T-cell (primary cell): ENCODE measurements at regions not wholly inside any gene's neighbourhood (a gene's known extent, or its start where the extent isn't known, plus 50 kb on each side); places are given as distances from the start of the nearest gene placed in this dataset.

Experiments
- ATAC-seq, 4 experiments: fragments of 200-7000 bp in 3 of 4; fragments of 150-1000 bp in 1 of 4; cut with Tn5 transposase; replicated peaks in 1 of 4; 1 replicate in 3 of 4; 2 replicates in 1 of 4; pipeline ENCODE4 v1.10.0; 2021; ENCODE audit warnings: moderate library complexity in 3 of 4, mild to moderate bottlenecking in 2 of 4, moderate number of reproducible peaks in 1 of 4
- CTCF ChIA-PET, 2 donors: fragments of 300-600 bp; sonication (Branson Sonifier 250); formaldehyde crosslinking; loops; one replicate each; lab custom pipeline; 2022; ENCODE audit warnings: antibody characterized with exemption in 2 of 2; lab: Charles Lee
- POLR2A ChIA-PET, 2 donors: fragments of 300-600 bp; sonication (Branson Sonifier 250); formaldehyde crosslinking; loops; one replicate each; lab custom pipeline; 2022; ENCODE audit warnings: antibody characterized with exemption in 2 of 2; lab: Charles Lee
- DNase-seq, 35 experiments: peaks; one replicate each; pipeline versions ENCODE4 v3.0.0 to v3.0.0-alpha.2; 2013 to 2023
- H3K27ac ChIP-seq: one replicate; pipeline ENCODE4 v1.5.1; 2013; ENCODE audit warnings: low read length
- H3K27me3 ChIP-seq, 2 experiments: replicated peaks in 1 of 2; 1 replicate in 1 of 2; 2 replicates in 1 of 2; pipeline versions ENCODE4 v1.6.1 to v1.7.0; 2013; ENCODE audit warnings: low read length in 1 of 2, mixed read lengths in 1 of 2; ENCODE audit not compliant: control insufficient read depth in 2 of 2, insufficient read depth in 2 of 2; ENCODE audit errors: extremely low read depth in 1 of 2
- H3K36me3 ChIP-seq, 2 donors: 1 replicate in 1 of 2; 2 replicates in 1 of 2; pipeline versions ENCODE4 v1.6.1 to v1.7.0; 2013; ENCODE audit warnings: low read length in 1 of 2; ENCODE audit not compliant: control insufficient read depth in 2 of 2, insufficient read depth in 1 of 2; ENCODE audit errors: extremely low read depth in 1 of 2
- H3K4me1 ChIP-seq, 2 experiments: 1 replicate in 1 of 2; 2 replicates in 1 of 2; pipeline versions ENCODE4 v1.6.1 to v1.7.0; 2013; ENCODE audit warnings: low read length in 2 of 2, mixed read lengths in 1 of 2; ENCODE audit not compliant: insufficient read depth in 2 of 2, control insufficient read depth in 1 of 2; ENCODE audit errors: extremely low read depth in 1 of 2
- H3K4me3 ChIP-seq, 2 donors: 1 replicate in 1 of 2; 2 replicates in 1 of 2; pipeline versions ENCODE4 v1.5.1 to v1.7.0; 2013; ENCODE audit warnings: mild to moderate bottlenecking in 2 of 2, low read length in 1 of 2, moderate library complexity in 1 of 2; ENCODE audit not compliant: control insufficient read depth in 1 of 2; ENCODE audit errors: extremely low read depth in 1 of 2
- H3K9me3 ChIP-seq: 2 replicates; pipeline ENCODE4 v1.7.0; 2013
- H3K27ac Mint-ChIP-seq, 2 donors: one replicate each; pipeline ENCODE4 v1.8.0; 2020 to 2021; ENCODE audit warnings: mild to moderate bottlenecking in 2 of 2, mixed read lengths in 2 of 2
- H3K27me3 Mint-ChIP-seq, 2 donors: one replicate each; pipeline ENCODE4 v1.8.0; 2021 to 2022; ENCODE audit warnings: mixed read lengths in 2 of 2
- H3K36me3 Mint-ChIP-seq: one replicate; pipeline ENCODE4 v1.8.0; 2021; ENCODE audit warnings: mixed read lengths
- H3K4me1 Mint-ChIP-seq, 3 donors: one replicate each; pipeline ENCODE4 v1.8.0; 2020 to 2022; ENCODE audit warnings: mixed read lengths in 3 of 3, mild to moderate bottlenecking in 1 of 3
- H3K4me3 Mint-ChIP-seq, 3 donors: one replicate each; pipeline ENCODE4 v1.8.0; 2020 to 2022; ENCODE audit warnings: mild to moderate bottlenecking in 3 of 3, mixed read lengths in 3 of 3, moderate library complexity in 3 of 3
- H3K9me3 Mint-ChIP-seq, 3 donors: one replicate each; pipeline ENCODE4 v1.8.0; 2020 to 2022; ENCODE audit warnings: mixed read lengths in 3 of 3
- WGBS: methylation state at CpG from one replicate; pipeline ENCODE4 v1.1.5; 2013; ENCODE audit warnings: missing lambda C conversion rate; ENCODE audit not compliant: insufficient coverage; 5-methylcytosine and 5-hydroxymethylcytosine counted together

DNA sequence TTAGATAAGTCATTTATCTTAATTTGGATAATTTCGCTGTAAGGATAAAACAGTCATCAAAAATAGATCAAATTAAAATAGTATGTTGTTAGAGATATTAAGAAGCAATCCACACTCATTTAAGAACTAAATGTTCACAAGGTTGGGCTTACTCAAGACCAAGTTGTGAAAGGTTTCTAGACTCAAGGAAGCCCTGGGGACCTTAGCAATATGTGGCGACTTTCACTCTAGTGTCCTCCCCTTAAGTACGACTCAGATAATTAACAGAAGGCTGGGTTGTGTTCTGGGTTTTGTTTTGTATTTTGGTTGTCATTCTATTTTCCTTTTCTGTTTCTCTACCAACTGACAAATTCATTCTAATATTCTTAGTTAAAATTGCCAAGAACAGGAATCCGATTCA lies 1008.0 kb downstream of the PCDH9 start:
- H3K36me3 Mint-ChIP-seq: no peaks in the 10 kb centered on the region
- ATAC-seq (no peak), DNase-seq (no peak)
- ChIA-PET CTCF (no interaction called here), POLR2A (no interaction called here)
- no peaks in the 10 kb centered on the region for H3K27me3 ChIP-seq
- no peaks in the 10 kb centered on the region for H3K4me1 ChIP-seq
- no peak overlapping the region for H3K27ac ChIP-seq
- no CpG with 5 or more reads among the region's 4 CpGs for WGBS
- H3K9me3 ChIP-seq: no peaks in the 10 kb centered on the region
- H3K27me3 Mint-ChIP-seq: no peaks in the 10 kb centered on the region
- no peak overlapping the region for H3K4me3 ChIP-seq
- no peak overlapping the region for H3K4me3 Mint-ChIP-seq
- peaks cover 0 to 5% (median 0%) of the 10 kb centered on the region in 3 donors for H3K4me1 Mint-ChIP-seq
- no peaks in the 10 kb centered on the region for H3K36me3 ChIP-seq
- H3K27ac Mint-ChIP-seq: no peak overlapping the region
- peaks cover 0 to 10% (median 7%) of the 10 kb centered on the region in 3 donors for H3K9me3 Mint-ChIP-seq

DNA sequence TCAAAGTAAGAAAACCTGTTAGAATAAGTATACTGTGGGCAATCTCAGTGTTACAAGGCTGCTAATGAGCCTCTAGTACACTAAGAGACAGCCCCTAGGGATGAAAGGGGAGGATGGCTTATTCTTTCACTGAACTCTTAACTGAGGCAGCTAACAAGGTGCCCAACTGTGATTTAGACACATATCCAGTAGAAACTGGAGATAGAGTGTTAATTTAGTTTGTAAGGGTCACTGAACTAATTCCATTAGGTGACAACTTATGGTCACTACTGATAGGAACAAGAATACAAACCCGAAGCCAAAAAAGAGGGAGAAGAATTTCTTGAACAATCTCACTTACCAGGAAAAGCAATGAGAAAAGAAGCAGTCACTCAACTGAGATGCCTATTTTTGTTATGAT lies 1010.6 kb downstream of the PCDH9 start:
- H3K36me3 ChIP-seq: no peaks in the 10 kb centered on the region
- Mint-ChIP-seq H3K36me3 (no peaks in the 10 kb centered on the region), H3K4me1 (peaks cover 0 to 5% (median 0%) of the 10 kb centered on the region in 3 donors), H3K27me3 (no peaks in the 10 kb centered on the region), H3K27ac (no peak overlapping the region), H3K4me3 (no peak overlapping the region), H3K9me3 (peaks cover 0 to 11% (median 6%) of the 10 kb centered on the region in 3 donors)
- H3K27ac ChIP-seq: no peak overlapping the region
- no peaks in the 10 kb centered on the region for H3K27me3 ChIP-seq
- ChIA-PET CTCF (no interaction called here), POLR2A (no interaction called here)
- no peaks in the 10 kb centered on the region for H3K4me1 ChIP-seq
- no peaks in the 10 kb centered on the region for H3K9me3 ChIP-seq
- H3K4me3 ChIP-seq: no peak overlapping the region
- WGBS: no CpG with 5 or more reads among the region's 1 CpG
- DNase-seq (no peak), ATAC-seq (no peak)

DNA sequence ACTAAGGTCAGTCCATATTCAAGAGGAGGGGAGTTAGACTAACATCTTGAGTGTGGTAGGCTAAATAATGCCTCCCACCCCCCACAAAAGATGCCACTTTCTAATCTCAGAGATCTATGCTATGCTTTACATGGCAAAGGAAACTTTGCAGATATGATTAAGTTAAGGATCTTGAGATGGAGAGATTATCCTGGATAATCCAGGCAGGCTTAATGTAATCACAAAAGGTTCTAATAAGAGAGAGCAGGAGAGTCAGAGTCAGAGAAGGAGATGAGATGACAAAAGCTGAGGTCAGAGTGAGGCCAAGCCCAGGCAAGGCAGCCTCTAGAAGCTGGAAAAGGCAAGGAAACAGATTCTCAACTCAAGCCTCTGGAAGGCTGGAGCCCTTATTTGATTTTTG lies 1011.6 kb downstream of the PCDH9 start:
- Histone ChIP-seq H3K9me3 (no peaks in the 10 kb centered on the region), H3K4me3 (no peak overlapping the region), H3K4me1 (no peaks in the 10 kb centered on the region), H3K27me3 (no peaks in the 10 kb centered on the region), H3K36me3 (no peaks in the 10 kb centered on the region), H3K27ac (no peak overlapping the region)
- POLR2A ChIA-PET: no interaction called here
- DNase-seq (no peak), ATAC-seq (no peak)
- Mint-ChIP-seq H3K27ac (no peak overlapping the region), H3K4me1 (peaks cover 0 to 5% (median 0%) of the 10 kb centered on the region in 3 donors), H3K9me3 (peaks cover 1 to 11% (median 6%) of the 10 kb centered on the region in 3 donors), H3K4me3 (no peak overlapping the region), H3K36me3 (no peaks in the 10 kb centered on the region), H3K27me3 (no peaks in the 10 kb centered on the region)
- CTCF ChIA-PET: no interaction called here

DNA sequence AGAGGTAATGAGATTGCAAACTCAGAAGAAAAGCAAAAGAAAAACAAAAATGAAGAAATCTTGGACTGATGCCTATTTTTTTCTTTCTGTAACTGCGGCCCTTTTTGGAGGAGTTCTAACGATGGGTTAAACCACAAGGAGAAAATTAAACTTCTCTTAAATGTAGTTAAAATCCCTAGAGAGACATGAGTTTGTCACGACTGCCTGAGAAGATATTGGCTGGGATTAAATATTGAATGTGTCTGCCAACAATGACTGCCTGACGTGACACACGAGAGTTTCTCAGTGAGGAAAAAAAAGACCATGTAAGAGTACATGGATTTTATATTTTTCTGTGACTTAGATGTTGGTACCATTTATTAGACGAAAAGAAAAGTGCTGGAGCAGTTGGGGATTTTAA lies 1013.4 kb downstream of the PCDH9 start:
- Mint-ChIP-seq H3K9me3 (peaks cover 3 to 10% (median 6%) of the 10 kb centered on the region in 3 donors), H3K36me3 (no peaks in the 10 kb centered on the region), H3K27me3 (no peaks in the 10 kb centered on the region), H3K4me3 (no peak overlapping the region), H3K27ac (no peak overlapping the region), H3K4me1 (no peaks in the 10 kb centered on the region)
- Histone ChIP-seq H3K4me1 (no peaks in the 10 kb centered on the region), H3K27me3 (no peaks in the 10 kb centered on the region), H3K27ac (no peak overlapping the region), H3K36me3 (no peaks in the 10 kb centered on the region), H3K4me3 (no peak overlapping the region), H3K9me3 (no peaks in the 10 kb centered on the region)
- ATAC-seq (no peak), DNase-seq (no peak)
- ChIA-PET CTCF (no interaction called here), POLR2A (no interaction called here)
- WGBS: 32% methylated on average over 3 of the region's 6 CpGs

DNA sequence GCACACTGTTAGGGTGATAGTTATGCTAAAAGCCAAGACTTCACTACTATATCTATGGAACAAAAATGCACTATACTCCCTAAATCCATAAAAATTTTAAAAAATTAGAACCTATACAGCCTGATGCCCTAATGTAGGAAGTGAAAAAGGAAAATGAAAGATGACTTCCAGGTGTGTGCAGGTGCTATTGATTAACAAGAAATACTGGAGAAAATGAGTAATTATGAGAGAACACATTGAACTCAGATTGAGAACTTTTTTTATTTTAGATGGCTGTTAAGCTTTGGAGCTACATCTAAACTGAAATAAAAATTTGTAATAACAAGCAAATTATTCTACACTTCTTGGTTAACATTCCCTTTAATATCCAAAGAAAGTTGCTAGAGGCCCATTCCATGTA lies 1015.7 kb downstream of the PCDH9 start:
- no peaks in the 10 kb centered on the region for H3K36me3 Mint-ChIP-seq
- Histone ChIP-seq H3K9me3 (no peaks in the 10 kb centered on the region), H3K4me3 (no peak overlapping the region), H3K27ac (no peak overlapping the region), H3K27me3 (no peaks in the 10 kb centered on the region), H3K36me3 (no peaks in the 10 kb centered on the region), H3K4me1 (no peaks in the 10 kb centered on the region)
- CTCF ChIA-PET: no interaction called here
- H3K4me1 Mint-ChIP-seq: no peaks in the 10 kb centered on the region
- DNase-seq (no peak), ATAC-seq (no peak)
- H3K27me3 Mint-ChIP-seq: no peaks in the 10 kb centered on the region
- no peak overlapping the region for H3K4me3 Mint-ChIP-seq
- POLR2A ChIA-PET: no interaction called here
- H3K27ac Mint-ChIP-seq: no peak overlapping the region
- H3K9me3 Mint-ChIP-seq: peaks cover 3 to 13% (median 6%) of the 10 kb centered on the region in 3 donors

DNA sequence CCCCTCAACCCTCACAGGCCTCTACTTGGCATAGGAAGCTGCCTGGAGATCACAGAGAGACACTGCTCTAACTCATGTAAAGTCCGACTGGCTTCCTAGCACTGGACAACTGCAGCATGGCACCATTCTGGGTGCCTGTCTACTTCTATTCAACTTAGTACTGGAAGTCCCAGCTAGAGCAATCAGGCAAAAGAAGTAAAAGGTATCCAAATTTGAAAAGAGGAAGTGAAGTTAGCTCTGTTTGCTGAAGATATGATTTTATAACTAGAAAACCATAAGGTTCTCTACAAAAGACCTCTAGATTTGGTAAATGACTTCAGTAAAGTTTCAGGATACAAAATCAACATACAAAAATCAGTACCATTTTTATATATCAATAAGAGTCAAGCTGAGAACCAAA lies 1017.6 kb downstream of the PCDH9 start:
- no peaks in the 10 kb centered on the region for H3K27me3 ChIP-seq
- Mint-ChIP-seq H3K4me1 (no peaks in the 10 kb centered on the region), H3K4me3 (no peak overlapping the region), H3K9me3 (peaks cover 3 to 12% (median 6%) of the 10 kb centered on the region in 3 donors), H3K27ac (no peak overlapping the region), H3K27me3 (no peaks in the 10 kb centered on the region), H3K36me3 (no peaks in the 10 kb centered on the region)
- DNase-seq (no peak), ATAC-seq (no peak)
- H3K4me3 ChIP-seq: no peak overlapping the region
- CTCF ChIA-PET: no interaction called here
- no peak overlapping the region for H3K27ac ChIP-seq
- no peaks in the 10 kb centered on the region for H3K36me3 ChIP-seq
- H3K4me1 ChIP-seq: no peaks in the 10 kb centered on the region
- POLR2A ChIA-PET: no interaction called here
- no peaks in the 10 kb centered on the region for H3K9me3 ChIP-seq
- 83% methylated on average over 1 of the region's 1 CpG for WGBS

DNA sequence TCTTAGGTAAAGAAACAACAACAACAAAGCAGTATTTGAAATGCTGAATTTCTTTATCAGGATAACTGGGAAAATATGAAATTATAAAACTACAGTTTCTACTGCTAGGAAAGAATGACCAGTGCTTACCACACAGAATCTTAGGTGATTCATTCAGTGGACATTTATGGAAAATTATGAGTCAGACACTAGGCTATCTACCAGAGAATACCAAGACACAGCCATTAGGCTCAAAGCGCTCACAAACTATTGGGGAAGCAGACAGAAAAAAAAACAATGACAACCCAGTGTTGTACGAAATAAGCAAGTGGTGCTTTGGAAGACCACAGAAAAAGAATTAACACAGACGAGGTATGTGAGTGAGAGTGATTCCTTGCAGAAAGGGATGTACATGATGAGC lies 1019.5 kb downstream of the PCDH9 start:
- ATAC-seq (no peak), DNase-seq (no peak)
- H3K36me3 Mint-ChIP-seq: no peaks in the 10 kb centered on the region
- H3K27ac ChIP-seq: no peak overlapping the region
- H3K4me1 ChIP-seq: no peaks in the 10 kb centered on the region
- H3K9me3 Mint-ChIP-seq: peaks cover 3 to 20% (median 4%) of the 10 kb centered on the region in 3 donors
- H3K4me3 ChIP-seq: no peak overlapping the region
- 80% methylated on average over 2 of the region's 3 CpGs for WGBS
- no peaks in the 10 kb centered on the region for H3K27me3 ChIP-seq
- no peak overlapping the region for H3K4me3 Mint-ChIP-seq
- H3K27ac Mint-ChIP-seq: no peak overlapping the region
- ChIA-PET CTCF (no interaction called here), POLR2A (no interaction called here)
- H3K9me3 ChIP-seq: no peaks in the 10 kb centered on the region
- no peaks in the 10 kb centered on the region for H3K36me3 ChIP-seq
- H3K4me1 Mint-ChIP-seq: no peaks in the 10 kb centered on the region
- H3K27me3 Mint-ChIP-seq: no peaks in the 10 kb centered on the region
